Limb (tissue), 2 donors: ENCODE measurements at regions not wholly inside any gene's neighbourhood (a gene's known extent, or its start where the extent isn't known, plus 50 kb on each side); places are given as distances from the start of the nearest gene placed in this dataset.

ENCODE experiments used
- DNase-seq, 2 donors: peaks; one replicate each; pipeline ENCODE4 v3.0.0-alpha.2; 2016; ENCODE audit errors: extremely low spot score in 2 of 2

GRCh38 chr16:88318051-88318450 lies 64.7 kb upstream of the ZNF469 start:
- DNase-seq, result no peak

DNA sequence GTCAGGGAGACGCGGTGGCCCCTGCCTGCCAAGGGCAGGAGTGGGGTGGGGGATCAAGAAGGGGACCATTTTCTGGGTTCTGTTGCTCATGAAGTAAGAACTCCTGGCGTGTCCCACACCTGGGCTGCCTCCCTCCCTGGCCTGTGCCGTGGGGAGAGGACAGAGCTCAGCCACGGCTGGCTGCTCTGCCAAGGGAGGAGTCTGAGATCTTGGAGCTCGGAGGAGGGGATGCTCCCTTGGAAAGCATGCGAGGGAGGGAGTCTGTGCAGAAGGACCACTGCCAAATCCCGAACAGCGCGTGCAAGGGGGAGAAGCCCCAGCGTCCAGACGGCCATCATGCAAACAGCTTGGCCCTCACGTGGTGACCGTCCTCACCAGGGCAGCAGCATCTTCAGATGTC lies 64.2 kb upstream of the ZNF469 start:
- DNase-seq, result peak in 1 of 2 donors; percentile 24

DNA sequence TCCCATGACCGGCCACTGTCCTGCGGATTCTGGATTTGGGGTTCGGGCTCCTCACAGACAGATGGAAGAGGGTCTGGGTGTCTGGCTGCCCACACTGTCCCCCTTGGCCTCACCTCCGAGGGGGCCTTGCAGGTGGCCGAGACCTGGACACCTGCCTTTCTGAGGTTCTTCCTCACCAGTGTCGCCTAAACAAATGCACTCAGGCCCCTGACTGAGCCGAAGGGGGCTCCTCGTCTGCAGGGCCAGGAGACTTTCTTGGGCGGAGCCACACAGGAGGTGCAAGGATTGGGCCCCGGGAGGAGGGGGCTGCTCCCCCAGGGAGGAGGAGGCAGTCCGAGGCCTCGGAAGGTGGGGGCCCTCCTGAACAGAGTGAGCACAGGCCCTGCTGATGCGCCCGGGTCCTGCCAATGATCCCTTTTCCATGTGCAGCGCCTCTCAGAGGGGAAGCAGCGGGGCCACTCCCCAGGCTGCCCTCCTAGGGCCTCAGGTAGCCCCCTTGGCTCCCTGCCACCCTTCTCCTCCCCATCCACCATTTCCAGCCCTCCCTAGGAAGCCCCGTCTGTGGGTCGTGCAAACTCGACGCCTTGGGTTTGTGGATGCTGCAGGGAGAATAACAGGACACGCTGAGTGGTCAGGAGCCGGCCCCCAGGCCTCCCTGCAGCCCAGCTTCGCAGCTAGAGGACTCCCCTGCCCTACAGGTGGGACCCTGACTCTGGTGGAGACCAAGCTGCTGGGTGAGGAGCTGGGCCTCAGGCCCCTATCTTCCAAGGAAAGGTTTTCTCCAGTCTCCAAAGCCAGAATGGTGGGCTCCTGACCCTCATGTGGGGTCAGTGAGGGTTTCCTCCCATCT lies 63.4 kb upstream of the ZNF469 start:
- no peak for DNase-seq

DNA sequence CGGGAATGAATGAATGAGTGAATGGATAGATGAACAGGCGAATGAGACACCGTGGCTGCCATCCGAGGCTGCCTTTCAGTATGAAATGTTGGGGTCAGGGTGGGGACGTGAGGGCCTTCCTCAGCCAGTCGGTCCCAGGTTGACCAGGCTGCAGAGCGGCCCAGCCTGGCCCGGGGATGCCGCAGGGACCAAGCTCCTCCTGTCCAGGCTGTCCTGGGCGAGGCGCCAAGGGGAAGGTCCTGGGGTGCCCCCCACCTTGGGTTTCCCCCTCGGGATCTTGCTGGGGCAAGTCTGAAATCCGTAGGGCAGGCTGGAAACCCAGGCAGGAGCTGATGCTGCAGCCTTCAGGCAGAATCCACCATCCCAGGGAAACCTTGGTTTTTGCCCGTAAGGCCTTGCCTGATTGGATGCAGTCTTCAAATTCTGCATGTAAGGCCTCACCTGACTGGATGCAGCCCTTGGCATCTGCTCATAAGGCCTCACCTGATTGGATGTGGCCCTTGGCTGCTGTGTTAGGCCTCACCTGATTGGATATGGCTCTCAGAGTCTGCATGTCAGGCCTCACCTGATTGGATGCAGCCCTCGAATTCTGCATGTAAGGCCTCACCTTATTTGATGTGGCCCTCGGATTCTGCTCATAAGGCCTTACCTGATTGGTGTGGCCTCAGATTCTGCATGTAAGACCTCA lies 61.7 kb upstream of the ZNF469 start:
- no peak for DNase-seq

- DNase-seq, result no peak
Observed at GRCh38 chr16:88321635-88322499, 60.9 kb upstream of the ZNF469 start.

DNA sequence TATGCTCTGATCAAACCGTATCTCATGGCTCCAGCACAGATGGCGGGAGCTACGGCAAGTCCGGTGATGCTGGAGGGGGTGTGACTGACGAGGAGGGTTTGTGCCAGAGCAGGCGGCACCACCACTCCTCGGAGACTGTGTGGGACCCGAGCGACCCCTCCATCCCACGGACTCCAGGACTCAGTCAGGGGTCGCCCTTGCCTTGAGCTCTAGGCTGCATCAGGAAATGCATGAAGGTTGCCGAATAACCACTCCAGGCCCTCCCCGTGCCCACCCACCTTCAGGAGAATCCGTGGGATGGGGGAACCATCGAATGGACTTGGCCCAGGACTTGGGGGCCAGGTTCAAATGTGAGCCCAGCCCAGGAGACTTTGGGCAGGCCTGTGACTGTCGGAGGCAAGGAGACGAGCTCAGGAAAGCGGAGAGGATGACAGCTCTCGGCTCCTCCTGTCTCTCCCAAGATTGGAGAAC lies 60.2 kb upstream of the ZNF469 start:
- DNase-seq, result no peak

GRCh38 chr16:88323041-88323440 lies 59.7 kb upstream of the ZNF469 start:
- no peak for DNase-seq

DNA sequence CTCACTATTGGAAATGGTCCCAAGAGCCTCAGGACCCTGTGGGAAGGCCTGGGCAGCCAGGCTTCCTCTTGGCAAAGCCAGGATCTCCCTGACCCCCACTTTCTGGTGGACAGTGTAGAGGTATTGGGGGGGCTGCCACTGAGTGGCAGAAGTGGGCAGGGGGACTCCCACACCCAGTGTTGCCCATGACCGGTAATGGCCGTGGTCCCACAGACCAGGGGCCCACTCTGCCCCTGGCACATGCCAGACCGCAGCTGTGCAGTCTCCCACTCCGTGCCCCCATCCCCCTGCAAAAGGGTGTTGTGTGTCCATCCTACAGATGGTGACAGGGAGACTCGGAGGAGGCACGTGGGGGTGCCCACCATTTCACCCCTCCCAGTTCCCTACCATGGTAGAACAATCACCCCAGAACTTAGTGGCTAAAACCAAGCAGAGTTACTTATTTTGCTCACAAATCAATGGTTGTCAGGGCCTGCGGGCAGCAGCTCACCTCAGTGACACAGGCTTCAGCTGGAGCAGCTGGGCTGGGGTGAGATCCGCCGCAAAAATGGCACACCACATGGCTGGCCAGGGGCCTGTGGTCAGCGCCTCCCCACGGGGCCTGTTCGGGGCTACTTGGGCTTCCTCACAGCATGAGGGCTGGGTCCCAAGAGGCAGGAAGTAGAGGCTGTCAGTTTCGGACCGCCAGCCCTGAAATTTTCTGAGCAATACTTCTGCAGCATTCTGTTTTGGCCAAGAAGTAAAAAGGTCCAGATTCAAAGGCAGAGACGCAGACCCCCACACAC lies 59.0 kb upstream of the ZNF469 start:
- no peak for DNase-seq

DNA sequence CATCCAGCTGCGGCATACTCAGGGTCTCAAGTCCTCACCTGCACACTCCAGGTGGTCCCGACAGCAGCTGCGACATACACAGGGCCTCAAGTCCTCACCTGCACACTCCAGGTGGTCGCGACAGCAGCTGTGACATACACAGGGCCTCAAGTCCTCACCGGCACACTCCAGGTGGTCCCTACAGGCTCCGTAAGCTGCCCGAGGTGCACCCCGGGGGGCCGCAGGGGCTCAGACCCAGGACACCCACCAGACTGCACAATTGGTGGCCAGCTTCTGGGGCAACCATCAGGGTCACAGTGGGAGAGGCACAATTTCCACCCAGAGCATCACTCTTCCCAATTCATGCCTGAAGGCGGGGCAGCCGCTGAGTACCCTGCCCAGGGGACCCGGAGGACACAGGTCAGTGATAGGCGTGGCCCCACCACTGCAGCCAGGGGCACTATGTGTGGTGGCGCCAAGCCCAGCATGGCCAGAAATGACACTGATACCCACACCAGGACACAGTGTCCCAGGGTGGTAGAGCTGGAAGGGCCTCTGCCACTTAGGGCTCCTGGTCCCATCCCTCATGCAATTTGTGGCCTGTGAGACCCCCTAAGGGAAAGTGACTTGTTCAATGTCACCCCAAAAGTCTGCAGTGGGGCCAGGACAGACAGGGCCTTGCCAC lies 57.5 kb upstream of the ZNF469 start:
- no peak for DNase-seq

DNA sequence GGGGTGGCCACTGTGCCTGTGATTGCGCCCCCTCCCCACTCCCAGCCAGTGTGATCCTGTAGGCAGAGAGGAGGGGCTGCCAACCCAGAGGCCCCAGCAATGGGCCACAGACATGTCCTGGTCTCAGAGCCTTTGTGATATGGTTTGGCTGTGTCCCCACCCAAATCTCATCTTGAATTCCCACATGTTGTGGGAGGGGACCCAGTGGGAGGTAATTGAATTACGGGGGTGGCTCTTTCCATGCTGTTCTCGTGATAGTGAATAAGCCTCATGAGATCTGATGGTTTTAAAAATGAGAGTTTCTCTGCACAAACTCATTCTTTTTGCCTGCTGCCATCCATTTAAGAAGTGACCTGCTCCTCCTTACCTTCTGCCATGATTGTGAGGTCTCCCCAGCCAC lies 56.8 kb upstream of the ZNF469 start:
- DNase-seq, result no peak

DNA sequence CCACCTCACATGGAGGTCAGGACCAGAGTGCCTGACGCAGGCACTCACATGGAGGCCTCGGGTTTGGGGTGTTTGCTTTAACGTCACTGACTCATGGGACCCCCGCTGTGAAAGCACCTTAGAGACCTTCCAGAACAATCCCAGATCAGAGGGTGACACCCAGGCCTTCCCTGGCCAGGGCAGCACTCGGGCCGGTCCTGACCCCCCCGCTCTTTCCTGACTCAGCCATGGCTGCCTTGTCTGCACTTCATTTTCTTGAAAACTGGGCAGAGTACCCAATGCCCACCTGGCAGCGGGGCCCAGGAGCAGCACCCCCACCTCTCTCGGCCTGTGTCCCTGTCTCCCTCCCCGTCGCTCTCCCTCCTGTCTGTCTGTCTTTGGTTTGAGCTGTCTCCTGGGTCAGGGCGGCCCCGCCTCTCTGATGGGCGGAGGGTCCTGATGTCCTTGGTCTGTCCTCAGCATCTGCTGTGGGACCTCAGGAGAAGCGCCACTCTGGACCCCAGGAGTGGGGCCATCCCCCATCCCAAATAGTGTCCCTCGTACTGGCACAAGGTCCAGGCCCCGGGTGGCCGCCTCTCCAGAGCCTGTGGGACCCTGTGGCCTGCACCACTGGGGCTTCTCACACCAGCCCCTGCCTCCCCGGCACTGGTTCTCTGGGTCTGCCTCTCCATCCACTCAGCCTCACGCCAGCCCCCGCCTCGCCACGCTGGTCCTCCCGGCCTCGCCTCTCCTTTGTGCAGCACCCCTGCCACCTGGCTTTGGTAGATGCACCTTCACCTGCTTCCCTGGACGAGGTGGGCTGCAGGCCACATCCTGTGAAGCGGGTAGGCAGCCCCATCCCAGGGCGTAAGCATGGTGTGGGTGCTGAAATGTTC lies 55.9 kb upstream of the ZNF469 start:
- no peak for DNase-seq

- no peak for DNase-seq
Observed at GRCh38 chr16:88327561-88328312, 55.0 kb upstream of the ZNF469 start.

DNA sequence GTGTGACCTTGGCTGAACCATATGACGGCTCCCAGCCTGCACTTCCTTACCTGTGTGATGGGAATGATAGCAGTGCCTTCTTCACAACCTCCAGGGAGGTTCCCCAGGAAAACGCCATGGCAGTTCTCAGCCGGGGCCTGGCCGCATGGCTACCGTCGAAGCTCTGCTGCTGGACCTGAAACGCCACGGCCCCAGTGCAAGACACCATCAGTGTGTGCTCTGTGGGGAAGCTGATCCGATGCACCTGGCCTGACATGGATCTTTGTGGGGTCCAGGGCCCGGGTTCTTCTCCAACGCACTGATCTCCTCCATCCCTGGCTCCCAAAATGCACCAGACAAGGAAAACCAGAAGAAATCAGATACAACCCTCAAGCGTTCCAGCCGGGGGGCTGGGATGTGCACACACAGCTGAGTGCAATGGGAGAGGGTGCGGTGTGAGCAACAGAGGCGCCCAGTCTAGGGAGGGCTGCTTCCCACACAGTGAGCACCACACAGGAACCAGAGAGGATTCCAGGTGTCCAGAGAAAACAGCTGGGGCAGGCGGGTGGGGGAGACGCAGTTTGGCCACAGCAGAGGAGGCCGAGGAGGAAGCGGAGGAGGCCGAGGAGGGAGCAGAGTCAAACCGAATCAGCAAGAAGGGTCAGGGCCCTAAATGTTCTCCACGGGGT lies 54.3 kb upstream of the ZNF469 start:
- DNase-seq, result no peak

GRCh38 chr16:88329726-88330700 lies 52.7 kb upstream of the ZNF469 start:
- DNase-seq, result no peak

DNA sequence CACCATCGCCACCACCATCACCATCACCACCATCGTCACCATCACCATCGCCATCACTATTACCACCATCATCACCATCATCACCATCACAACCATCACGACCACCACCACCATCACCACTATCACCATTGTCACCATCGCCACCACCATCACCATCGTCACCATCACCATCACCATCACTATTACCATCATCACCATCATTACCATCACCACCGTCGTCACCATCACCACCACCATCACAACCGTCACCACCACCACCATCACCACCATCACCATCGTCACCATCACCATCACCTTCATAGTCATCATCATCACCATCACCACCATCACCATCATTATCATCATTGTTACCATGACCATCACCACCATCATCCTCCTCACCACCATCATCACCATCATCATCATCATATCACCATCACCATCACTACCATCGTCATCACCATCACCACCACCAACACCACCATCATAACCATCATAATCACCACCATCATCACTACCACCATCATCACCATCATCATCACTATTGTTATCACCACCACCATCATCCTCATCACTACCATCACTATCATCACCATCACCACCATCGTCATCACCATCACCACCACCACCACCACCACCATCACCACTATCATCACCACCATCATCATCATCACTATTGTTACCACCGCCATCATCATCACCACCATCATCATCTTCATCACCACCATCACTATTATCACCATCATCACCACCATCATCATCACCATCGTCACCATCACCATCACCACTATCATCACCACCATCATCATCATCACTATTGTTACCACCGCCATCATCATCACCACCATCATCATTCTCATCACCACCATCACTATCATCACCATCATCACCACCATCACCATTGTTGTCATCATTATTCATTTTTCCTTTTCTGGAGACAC lies 51.5 kb upstream of the ZNF469 start:
- no peak for DNase-seq
